K562 (cell line): ENCODE measurements at regions not wholly inside any gene's neighbourhood (a gene's known extent, or its start where the extent isn't known, plus 50 kb on each side); places are given as distances from the start of the nearest gene placed in this dataset.
A peak's percentile ranks its signal among the peaks of the same experiment; 100 is the strongest.

Experiments
- BACH1 ChIP-seq: fragments of 200-800 bp; sonication (Bioruptor generic); IDR thresholded peaks from 2 replicates; pipeline ENCODE4 v1.6.1; 2016; ENCODE audit warnings: missing genetic modification characterization, missing compliant biosample characterization
- FOXJ3 ChIP-seq: sonication (generic); formaldehyde crosslinking; IDR thresholded peaks from 2 replicates; pipeline ENCODE4 v1.4.0; 2020; ENCODE audit warnings: mild to moderate bottlenecking, missing genetic modification reagents
- FOXP4 ChIP-seq: sonication (generic); formaldehyde crosslinking; IDR thresholded peaks from 2 replicates; pipeline ENCODE4 v1.8.0; 2022; ENCODE audit warnings: mild to moderate bottlenecking, missing genetic modification reagents, borderline replicate concordance
- GABPA ChIP-seq: fragments of 200-800 bp; sonication (Bioruptor generic); conservative IDR thresholded peaks from 2 replicates; pipeline ENCODE4 v1.6.1; 2016; ENCODE audit warnings: low read depth, missing genetic modification characterization, missing compliant biosample characterization
- GATA2 ChIP-seq: sonication (generic); formaldehyde crosslinking; IDR thresholded peaks from 2 replicates; pipeline ENCODE4 v1.4.0; 2020; ENCODE audit warnings: mild to moderate bottlenecking, missing genetic modification reagents
- IRF9 ChIP-seq: fragments of 450-650 bp; IDR thresholded peaks from 2 replicates; pipeline ENCODE4 v1.6.1; 2016; ENCODE audit warnings: missing biosample characterization, missing genetic modification characterization
- KHSRP ChIP-seq: fragments of 450-650 bp; IDR thresholded peaks from 2 replicates; pipeline ENCODE4 v1.6.1; 2017
- NR1H2 ChIP-seq: sonication (generic); formaldehyde crosslinking; IDR thresholded peaks from 2 replicates; pipeline ENCODE4 v1.4.0; 2020; ENCODE audit warnings: mild to moderate bottlenecking, missing genetic modification reagents
- NR2C2 ChIP-seq, 2 experiments: fragments of 200-800 bp in 1 of 2; sonication (Bioruptor generic) in 1 of 2; sonication (generic) in 1 of 2; formaldehyde crosslinking in 1 of 2; IDR thresholded peaks; 2 replicates each; pipeline versions ENCODE4 v1.6.1 to v1.8.0; 2016 to 2022; ENCODE audit warnings: mild to moderate bottlenecking in 1 of 2, missing compliant biosample characterization in 1 of 2, missing genetic modification characterization in 1 of 2, missing genetic modification reagents in 1 of 2
- POLR2AphosphoS5 ChIP-seq: IDR thresholded peaks from 2 replicates; pipeline ENCODE4 v1.6.1; 2011; ENCODE audit warnings: mild to moderate bottlenecking, low read depth, low read length, moderate library complexity; ENCODE audit not compliant: control insufficient read depth, insufficient read depth
- REST ChIP-seq, 2 experiments: fragments of 450-650 bp; formaldehyde crosslinking in 1 of 2; IDR thresholded peaks; 2 replicates each; pipeline versions ENCODE4 v1.4.0 to v1.6.1; 2014 to 2020; ENCODE audit warnings: mild to moderate bottlenecking in 2 of 2, borderline replicate concordance in 1 of 2, low read depth in 1 of 2
- SMARCA5 ChIP-seq: fragments of 450-650 bp; IDR thresholded peaks from 2 replicates; pipeline ENCODE4 v1.6.1; 2016
- SP1 ChIP-seq: sonication (generic); formaldehyde crosslinking; IDR thresholded peaks from 2 replicates; pipeline ENCODE4 v1.8.1; 2022; ENCODE audit warnings: mild to moderate bottlenecking, missing genetic modification reagents
- ZBTB33 ChIP-seq: sonication (generic); formaldehyde crosslinking; IDR thresholded peaks from 2 replicates; pipeline ENCODE4 v1.8.1; 2023; ENCODE audit warnings: mild to moderate bottlenecking, missing genetic modification reagents

GRCh38 chr1:201626629-201627275 lies 87.8 kb downstream of the NAV1 start (continued):
- TF ChIP-seq SP1 (CRISPR knock-in tag) (no peak), KHSRP (no peak), POLR2AphosphoS5 (no peak), ZBTB33 (no peak), FOXJ3 (CRISPR knock-in tag) (no peak), NR1H2 (no peak), SMARCA5 (no peak), NR2C2 (CRISPR knock-in tag; IDR thresholded peaks at IDR 0.05) (no peak), NR2C2 (tag; IDR thresholded peaks at IDR 0.05) (peak; percentile 38; the same call in 1 of the 2 replicates), REST (IDR thresholded peaks at IDR 0.05; ENCODE audit: borderline replicate concordance) (no peak), REST (CRISPR knock-in tag; IDR thresholded peaks at IDR 0.05; ENCODE audit: low read depth) (no peak), GATA2 (CRISPR knock-in tag) (no peak), BACH1 (peak; percentile 84), IRF9 (tag) (peak; percentile 89), GABPA (tag) (0 out of 2 replicates have a peak, but pooled peaks have one; percentile 34), FOXP4 (no peak)
